ENCODE measurements at regions not wholly inside any gene's neighbourhood (a gene's known extent, or its start where the extent isn't known, plus 50 kb on each side); places are given as distances from the start of the nearest gene placed in this dataset.

GRCh38 chr2:207413376-207413907 lies 116.3 kb upstream of the CREB1 start:
- Histone ChIP-seq H3K18ac (ENCODE audit: low read depth, low read length) (no peak overlapping the region), H4K20me1 (ENCODE audit: insufficient read depth, low read length) (no peaks in the 10 kb centered on the region), H3K4me2 (ENCODE audit: low read depth, low read length) (no peak overlapping the region), H3K79me1 (ENCODE audit: low read depth in 1 of 2, low read length in 2 of 2) (no peaks in the 10 kb centered on the region), H3K4me3 (ENCODE audit: insufficient read depth, low read depth, low read length) (no peak overlapping the region), H3K27me3 (ENCODE audit: control insufficient read depth, insufficient read depth, low read length) (peaks cover 3% of the 10 kb centered on the region), H3K9ac (ENCODE audit: low read depth, low read length) (no peak overlapping the region), H2BK20ac (ENCODE audit: low read depth, low read length) (no peak overlapping the region), H3K27ac (ENCODE audit: insufficient read depth, low read length) (no peak overlapping the region), H2BK15ac (ENCODE audit: low read depth, low read length) (no peak overlapping the region), H2AK5ac (ENCODE audit: low read depth, low read length) (no peak overlapping the region), H2BK120ac (ENCODE audit: low read depth, low read length) (no peak overlapping the region), H4K8ac (ENCODE audit: low read depth in 2 of 2, low read length in 2 of 2) (no peak overlapping the region), H3K4ac (ENCODE audit: low read depth, low read length) (no peak overlapping the region), H2BK5ac (ENCODE audit: low read depth, low read length, poor library complexity, severe bottlenecking) (no peak overlapping the region), H2AFZ (replicated peaks; ENCODE audit: low read length, poor library complexity) (no peak overlapping the region), H3K4me1 (ENCODE audit: control insufficient read depth, insufficient read depth, low read length) (no peaks in the 10 kb centered on the region; the same call in 1 of the 2 replicates), H3K9me3 (ENCODE audit: control insufficient read depth, insufficient read depth, low read length) (no peaks in the 10 kb centered on the region), H3K56ac (ENCODE audit: extremely low read depth, insufficient read depth, low read length) (no peak overlapping the region), H3K23ac (ENCODE audit: low read depth, low read length) (no peak overlapping the region), H2AK9ac (replicated peaks; ENCODE audit: low read depth, low read length, poor library complexity) (no peak overlapping the region), H3K14ac (replicated peaks; ENCODE audit: low read depth, low read length) (no peak overlapping the region), H4K91ac (ENCODE audit: insufficient read depth, low read depth, low read length) (no peak overlapping the region), H3K36me3 (ENCODE audit: control insufficient read depth, insufficient read depth, low read length) (no peaks in the 10 kb centered on the region), H4K5ac (ENCODE audit: low read depth, low read length) (no peak overlapping the region), H3K9me1 (ENCODE audit: insufficient read depth, low read length) (no peaks in the 10 kb centered on the region)
- POLR2A ChIA-PET (ENCODE audit: unreplicated experiment): no interaction called here
- intact Hi-C loops (cut with micrococcal nuclease): no loop called here
- TF ChIP-seq BHLHE40 (IDR thresholded peaks at IDR 0.05; ENCODE audit: low read depth, low read length): no peak
- TF ChIP-seq, protein P1, sequence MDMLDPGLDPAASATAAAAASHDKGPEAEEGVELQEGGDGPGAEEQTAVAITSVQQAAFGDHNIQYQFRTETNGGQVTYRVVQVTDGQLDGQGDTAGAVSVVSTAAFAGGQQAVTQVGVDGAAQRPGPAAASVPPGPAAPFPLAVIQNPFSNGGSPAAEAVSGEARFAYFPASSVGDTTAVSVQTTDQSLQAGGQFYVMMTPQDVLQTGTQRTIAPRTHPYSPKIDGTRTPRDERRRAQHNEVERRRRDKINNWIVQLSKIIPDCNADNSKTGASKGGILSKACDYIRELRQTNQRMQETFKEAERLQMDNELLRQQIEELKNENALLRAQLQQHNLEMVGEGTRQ (IDR thresholded peaks at IDR 0.05; ENCODE audit: low read depth, low read length): no peak
- no peak for TF ChIP-seq RFX5 (IDR thresholded peaks at IDR 0.05; ENCODE audit: low read depth, low read length)
- TF ChIP-seq ELK1 (IDR thresholded peaks at IDR 0.05; ENCODE audit: borderline replicate concordance, low read depth, low read length): no peak
- TF ChIP-seq POLR2A (IDR thresholded peaks at IDR 0.05; ENCODE audit: low read depth, low read length): no peak
- no peak for TF ChIP-seq CHD1 (IDR thresholded peaks at IDR 0.05; ENCODE audit: low read depth, low read length)
- no peak for TF ChIP-seq NFE2L2 (IDR thresholded peaks at IDR 0.05; ENCODE audit: low read depth, low read length)
- no peak for TF ChIP-seq MAFK (IDR thresholded peaks at IDR 0.05; ENCODE audit: low read depth, low read length)
- TF ChIP-seq SMC3 (IDR thresholded peaks at IDR 0.05; ENCODE audit: low read depth, low read length): no peak
- TF ChIP-seq, protein P2, sequence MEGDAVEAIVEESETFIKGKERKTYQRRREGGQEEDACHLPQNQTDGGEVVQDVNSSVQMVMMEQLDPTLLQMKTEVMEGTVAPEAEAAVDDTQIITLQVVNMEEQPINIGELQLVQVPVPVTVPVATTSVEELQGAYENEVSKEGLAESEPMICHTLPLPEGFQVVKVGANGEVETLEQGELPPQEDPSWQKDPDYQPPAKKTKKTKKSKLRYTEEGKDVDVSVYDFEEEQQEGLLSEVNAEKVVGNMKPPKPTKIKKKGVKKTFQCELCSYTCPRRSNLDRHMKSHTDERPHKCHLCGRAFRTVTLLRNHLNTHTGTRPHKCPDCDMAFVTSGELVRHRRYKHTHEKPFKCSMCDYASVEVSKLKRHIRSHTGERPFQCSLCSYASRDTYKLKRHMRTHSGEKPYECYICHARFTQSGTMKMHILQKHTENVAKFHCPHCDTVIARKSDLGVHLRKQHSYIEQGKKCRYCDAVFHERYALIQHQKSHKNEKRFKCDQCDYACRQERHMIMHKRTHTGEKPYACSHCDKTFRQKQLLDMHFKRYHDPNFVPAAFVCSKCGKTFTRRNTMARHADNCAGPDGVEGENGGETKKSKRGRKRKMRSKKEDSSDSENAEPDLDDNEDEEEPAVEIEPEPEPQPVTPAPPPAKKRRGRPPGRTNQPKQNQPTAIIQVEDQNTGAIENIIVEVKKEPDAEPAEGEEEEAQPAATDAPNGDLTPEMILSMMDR (conservative IDR thresholded peaks at IDR 0.05; ENCODE audit: low read depth, low read length): no peak
- no peak for TF ChIP-seq FOS (IDR thresholded peaks at IDR 0.05; ENCODE audit: low read depth, low read length)
- CTCF ChIA-PET: no interaction called here
- WGBS, 2 experiments (ENCODE audit: extremely low coverage in 2 of 2, insufficient read length in 1 of 2): no CpG with 5 or more reads among the region's 5 CpGs
- in situ Hi-C loops (cut with MboI; ENCODE audit: low sequenced_read_pairs): no loop called here
- dilution Hi-C loops (cut with HindIII; ENCODE audit: low sequenced_read_pairs, unreplicated experiment): no loop called here
- ATAC-seq (ENCODE audit: low read depth) (no peak), DNase-seq (no peak)
- no TSS peak for BruUV-seq (replicated peaks)

All from IMR-90 (cell line).